Body of pancreas (tissue), 4 donors: ENCODE measurements at regions not wholly inside any gene's neighbourhood (a gene's known extent, or its start where the extent isn't known, plus 50 kb on each side); places are given as distances from the start of the nearest gene placed in this dataset.

ENCODE experiments used
- POLR2A ChIP-seq, 3 donors: fragments of 450-650 bp; IDR thresholded peaks; one replicate each; pipeline ENCODE4 v1.6.1; 2016; ENCODE audit warnings: antibody characterized with exemption in 3 of 3, mild to moderate bottlenecking in 2 of 3
- TF ChIP-seq, protein P1 (sequence below), 7 experiments: fragments of 450-650 bp in 4 of 7; fragments of 200-600 bp in 3 of 7; sonication (generic) in 3 of 7; IDR thresholded peaks; one replicate each; pipeline ENCODE4 v1.5.1; 2016 to 2019; ENCODE audit warnings: antibody characterized with exemption in 7 of 7

DNA sequence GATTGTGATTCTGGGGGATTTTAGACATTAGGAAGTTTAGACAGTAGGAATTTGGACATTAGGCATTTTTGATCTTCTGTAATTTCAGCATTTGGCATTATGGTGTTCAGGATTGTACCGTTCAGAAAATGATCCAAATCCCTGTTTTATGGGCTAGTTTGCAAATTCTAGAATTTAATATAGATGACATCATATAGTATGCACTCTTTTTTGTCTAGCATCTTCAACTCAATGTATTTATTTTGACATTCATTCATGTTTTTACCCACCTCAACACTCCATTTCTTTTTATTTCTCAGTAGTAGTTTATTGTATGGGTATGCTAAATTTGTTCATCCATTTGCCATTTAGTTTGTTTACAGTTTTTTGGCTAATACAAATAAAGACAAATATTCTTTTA, 105.3 kb upstream of the ZPLD1 start:
- TF ChIP-seq, protein P1, sequence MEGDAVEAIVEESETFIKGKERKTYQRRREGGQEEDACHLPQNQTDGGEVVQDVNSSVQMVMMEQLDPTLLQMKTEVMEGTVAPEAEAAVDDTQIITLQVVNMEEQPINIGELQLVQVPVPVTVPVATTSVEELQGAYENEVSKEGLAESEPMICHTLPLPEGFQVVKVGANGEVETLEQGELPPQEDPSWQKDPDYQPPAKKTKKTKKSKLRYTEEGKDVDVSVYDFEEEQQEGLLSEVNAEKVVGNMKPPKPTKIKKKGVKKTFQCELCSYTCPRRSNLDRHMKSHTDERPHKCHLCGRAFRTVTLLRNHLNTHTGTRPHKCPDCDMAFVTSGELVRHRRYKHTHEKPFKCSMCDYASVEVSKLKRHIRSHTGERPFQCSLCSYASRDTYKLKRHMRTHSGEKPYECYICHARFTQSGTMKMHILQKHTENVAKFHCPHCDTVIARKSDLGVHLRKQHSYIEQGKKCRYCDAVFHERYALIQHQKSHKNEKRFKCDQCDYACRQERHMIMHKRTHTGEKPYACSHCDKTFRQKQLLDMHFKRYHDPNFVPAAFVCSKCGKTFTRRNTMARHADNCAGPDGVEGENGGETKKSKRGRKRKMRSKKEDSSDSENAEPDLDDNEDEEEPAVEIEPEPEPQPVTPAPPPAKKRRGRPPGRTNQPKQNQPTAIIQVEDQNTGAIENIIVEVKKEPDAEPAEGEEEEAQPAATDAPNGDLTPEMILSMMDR (IDR thresholded peaks at IDR 0.05), result no peak
- no peak for TF ChIP-seq POLR2A (IDR thresholded peaks at IDR 0.05)
